Smooth muscle cell of the brain vasculature (primary cell): ENCODE measurements at regions not wholly inside any gene's neighbourhood (a gene's known extent, or its start where the extent isn't known, plus 50 kb on each side); places are given as distances from the start of the nearest gene placed in this dataset.
"Not testable (repeated sequence)": the region's sequence is repeated elsewhere in the genome, so short reads cannot be mapped to it uniquely, and the experiment has no call there.

Experiments
- DNase-seq: peaks from one replicate; pipeline ENCODE4 v3.0.0-alpha.2; 2012; ENCODE audit warnings: low read depth, low spot score

- no peak for DNase-seq
Observed at GRCh38 chr2:239660390-239661230, 259.8 kb upstream of the HDAC4 start.

- DNase-seq, result no peak
Observed at GRCh38 chr2:239657992-239658391, 257.2 kb upstream of the HDAC4 start.

- no peak for DNase-seq
Observed at GRCh38 chr2:239657236-239657635, 256.4 kb upstream of the HDAC4 start.

- no peak for DNase-seq
Observed at GRCh38 chr2:239654266-239654665, 253.4 kb upstream of the HDAC4 start.

GRCh38 chr2:239651859-239652258, 251.0 kb upstream of the HDAC4 start:
- DNase-seq, result no peak

GRCh38 chr2:239650674-239651073, 249.9 kb upstream of the HDAC4 start:
- DNase-seq, result no peak

- DNase-seq, result no peak
Observed at GRCh38 chr2:239649309-239649708, 248.5 kb upstream of the HDAC4 start.

GRCh38 chr2:239648607-239649006, 247.8 kb upstream of the HDAC4 start:
- DNase-seq, result no peak

- DNase-seq, result no peak
Observed at GRCh38 chr2:239647052-239647819, 246.4 kb upstream of the HDAC4 start.

GRCh38 chr2:239646184-239646583, 245.4 kb upstream of the HDAC4 start:
- DNase-seq, result no peak

GRCh38 chr2:239644594-239644993, 243.8 kb upstream of the HDAC4 start:
- not testable (repeated sequence) for DNase-seq

- DNase-seq, result no peak
Observed at GRCh38 chr2:239644011-239644410, 243.2 kb upstream of the HDAC4 start.

GRCh38 chr2:239642406-239643004, 241.7 kb upstream of the HDAC4 start:
- no peak for DNase-seq

GRCh38 chr2:239641904-239642303, 241.1 kb upstream of the HDAC4 start:
- not testable (repeated sequence) for DNase-seq

GRCh38 chr2:239640676-239641578, 240.1 kb upstream of the HDAC4 start:
- no peak for DNase-seq

GRCh38 chr2:239640210-239640609, 239.4 kb upstream of the HDAC4 start:
- DNase-seq, result no peak

- no peak for DNase-seq
Observed at GRCh38 chr2:239639421-239640185, 238.8 kb upstream of the HDAC4 start.

- DNase-seq, result no peak
Observed at GRCh38 chr2:239638376-239638775, 237.6 kb upstream of the HDAC4 start.

- no peak for DNase-seq
Observed at GRCh38 chr2:239636808-239637207, 236.0 kb upstream of the HDAC4 start.

GRCh38 chr2:239634769-239635168, 233.9 kb upstream of the HDAC4 start:
- DNase-seq, result no peak
